WTC11 (cell line): ENCODE measurements at regions not wholly inside any gene's neighbourhood (a gene's known extent, or its start where the extent isn't known, plus 50 kb on each side); places are given as distances from the start of the nearest gene placed in this dataset.

ENCODE experiments used
- ATAC-seq: fragments of 200-7000 bp; cut with Tn5 transposase; 2 replicates; pipeline ENCODE4 v1.10.0; 2021; ENCODE audit warnings: mild to moderate bottlenecking, moderate library complexity
- CTCF ChIA-PET: fragments of 300-600 bp; sonication (Branson Sonifier 250); formaldehyde crosslinking; loops from one replicate; lab custom pipeline; 2021; ENCODE audit warnings: antibody characterized with exemption; lab: Charles Lee
- POLR2A ChIA-PET: fragments of 350-600 bp; sonication (Branson Sonifier 250); formaldehyde crosslinking; loops from one replicate; lab custom pipeline; 2021; ENCODE audit warnings: antibody characterized with exemption; lab: Charles Lee
- DNase-seq: peaks from one replicate; pipeline ENCODE4 v3.0.0; 2021; ENCODE audit warnings: low spot score
- H3K27ac Mint-ChIP-seq: 2 replicates; pipeline ENCODE4 v1.8.0; 2021; ENCODE audit warnings: mixed read lengths
- H3K27me3 Mint-ChIP-seq: 2 replicates; pipeline ENCODE4 v1.8.0; 2021; ENCODE audit warnings: low read depth, mild to moderate bottlenecking, moderate library complexity, mixed read lengths
- H3K36me3 Mint-ChIP-seq: 2 replicates; pipeline ENCODE4 v1.8.0; 2021; ENCODE audit warnings: mixed read lengths
- H3K4me1 Mint-ChIP-seq: 2 replicates; pipeline ENCODE4 v1.8.0; 2022; ENCODE audit warnings: mixed read lengths
- H3K4me3 Mint-ChIP-seq: 2 replicates; pipeline ENCODE4 v1.8.0; 2021; ENCODE audit warnings: mild to moderate bottlenecking, moderate library complexity, mixed read lengths
- H3K9me3 Mint-ChIP-seq: 2 replicates; pipeline ENCODE4 v1.8.0; 2021; ENCODE audit warnings: mixed read lengths
- EMX1 ChIP-seq: fragments of 250-450 bp; sonication (Bioruptor Pico); IDR thresholded peaks from 2 replicates; pipeline ENCODE4 v1.8.0; 2021; ENCODE audit warnings: mild to moderate bottlenecking
- ESRRA ChIP-seq: sonication (generic); formaldehyde crosslinking; IDR thresholded peaks from 2 replicates; pipeline ENCODE4 v1.8.1; 2022; ENCODE audit warnings: mild to moderate bottlenecking, missing genetic modification reagents, borderline replicate concordance
- ETV6 ChIP-seq: sonication (generic); formaldehyde crosslinking; IDR thresholded peaks from 2 replicates; pipeline ENCODE4 v1.8.1; 2022; ENCODE audit warnings: mild to moderate bottlenecking, missing genetic modification reagents
- GTF2I ChIP-seq: fragments of 250-450 bp; sonication (Bioruptor Pico); conservative IDR thresholded peaks from 2 replicates; pipeline ENCODE4 v1.4.0; 2021; ENCODE audit warnings: mild to moderate bottlenecking
- IRF2 ChIP-seq: sonication (generic); formaldehyde crosslinking; IDR thresholded peaks from 2 replicates; pipeline ENCODE4 v1.8.0; 2022; ENCODE audit warnings: low read depth, missing genetic modification reagents, borderline replicate concordance
- MXD4 ChIP-seq: fragments of 250-450 bp; sonication (Bioruptor Pico); IDR thresholded peaks from 2 replicates; pipeline ENCODE4 v1.8.0; 2021; ENCODE audit warnings: mild to moderate bottlenecking, moderate library complexity, borderline replicate concordance
- NFATC4 ChIP-seq: fragments of 250-450 bp; sonication (Bioruptor Pico); IDR thresholded peaks from 2 replicates; pipeline ENCODE4 v1.9.0; 2021; ENCODE audit warnings: mild to moderate bottlenecking
- NFE2L1 ChIP-seq: sonication (generic); formaldehyde crosslinking; IDR thresholded peaks from 2 replicates; pipeline ENCODE4 v1.8.1; 2023; ENCODE audit warnings: missing genetic modification reagents
- NR2C2 ChIP-seq: sonication (generic); formaldehyde crosslinking; IDR thresholded peaks from 2 replicates; pipeline ENCODE4 v1.8.0; 2022; ENCODE audit warnings: mild to moderate bottlenecking, missing genetic modification reagents
- NR3C1 ChIP-seq: sonication (generic); formaldehyde crosslinking; conservative IDR thresholded peaks from 2 replicates; pipeline ENCODE4 v1.8.1; 2023; ENCODE audit warnings: low read depth, mild to moderate bottlenecking, missing genetic modification reagents
- OVOL2 ChIP-seq: fragments of 250-450 bp; sonication (Bioruptor Pico); IDR thresholded peaks from 2 replicates; pipeline ENCODE4 v1.9.0; 2021; ENCODE audit warnings: mild to moderate bottlenecking, borderline replicate concordance
- RELA ChIP-seq: sonication (generic); formaldehyde crosslinking; IDR thresholded peaks from 2 replicates; pipeline ENCODE4 v1.8.1; 2022; ENCODE audit warnings: missing genetic modification reagents, mild to moderate bottlenecking, borderline replicate concordance
- RORB ChIP-seq: fragments of 250-450 bp; sonication (Bioruptor Pico); IDR thresholded peaks from 2 replicates; pipeline ENCODE4 v1.9.0; 2021; ENCODE audit warnings: mild to moderate bottlenecking
- SMAD4 ChIP-seq: sonication (generic); formaldehyde crosslinking; IDR thresholded peaks from 2 replicates; pipeline ENCODE4 v1.8.0; 2022; ENCODE audit warnings: mild to moderate bottlenecking, missing genetic modification reagents
- TCF7 ChIP-seq: sonication (generic); formaldehyde crosslinking; IDR thresholded peaks from 2 replicates; pipeline ENCODE4 v1.8.0; 2022; ENCODE audit warnings: mild to moderate bottlenecking, low read depth, missing genetic modification reagents, moderate library complexity
- TEAD1 ChIP-seq: sonication (generic); formaldehyde crosslinking; IDR thresholded peaks from 2 replicates; pipeline ENCODE4 v1.8.0; 2022; ENCODE audit warnings: mild to moderate bottlenecking, missing genetic modification reagents
- ZNF121 ChIP-seq: sonication (generic); formaldehyde crosslinking; IDR thresholded peaks from 2 replicates; pipeline ENCODE4 v1.8.0; 2023; ENCODE audit warnings: missing genetic modification reagents
- ZNF219 ChIP-seq: sonication (generic); formaldehyde crosslinking; IDR thresholded peaks from 2 replicates; pipeline ENCODE4 v1.8.0; 2023; ENCODE audit warnings: missing genetic modification reagents, mild to moderate bottlenecking, borderline replicate concordance
- ZNF263 ChIP-seq: sonication (generic); formaldehyde crosslinking; IDR thresholded peaks from 2 replicates; pipeline ENCODE4 v1.8.1; 2022; ENCODE audit warnings: low read depth, mild to moderate bottlenecking, moderate library complexity, missing genetic modification reagents
- ZNF317 ChIP-seq: sonication (generic); formaldehyde crosslinking; IDR thresholded peaks from 2 replicates; pipeline ENCODE4 v1.8.1; 2023; ENCODE audit warnings: low read depth, mild to moderate bottlenecking, moderate library complexity, missing genetic modification reagents, borderline replicate concordance
- ZNF396 ChIP-seq: fragments of 250-450 bp; sonication (Bioruptor Pico); IDR thresholded peaks from 2 replicates; pipeline ENCODE4 v1.8.0; 2021; ENCODE audit warnings: mild to moderate bottlenecking, moderate library complexity, borderline replicate concordance
- TF ChIP-seq, protein P1 (sequence below): fragments of 250-450 bp; sonication (Bioruptor Pico); conservative IDR thresholded peaks from 2 replicates; pipeline ENCODE4 v1.9.0; 2021; ENCODE audit warnings: mild to moderate bottlenecking
- TF ChIP-seq, protein P2 (sequence below): sonication (generic); formaldehyde crosslinking; IDR thresholded peaks from 2 replicates; pipeline ENCODE4 v1.8.0; 2022; ENCODE audit warnings: mild to moderate bottlenecking, missing genetic modification reagents
- TF ChIP-seq, protein P3 (sequence below): fragments of 250-450 bp; sonication (Bioruptor Pico); IDR thresholded peaks from 2 replicates; pipeline ENCODE4 v1.9.0; 2021; ENCODE audit warnings: mild to moderate bottlenecking
- TF ChIP-seq, protein P4 (sequence below): sonication (generic); formaldehyde crosslinking; IDR thresholded peaks from 2 replicates; pipeline ENCODE4 v1.8.1; 2023; ENCODE audit warnings: mild to moderate bottlenecking, missing genetic modification reagents
- TF ChIP-seq, protein P5 (sequence below): sonication (generic); formaldehyde crosslinking; IDR thresholded peaks from 2 replicates; pipeline ENCODE4 v1.8.0; 2022; ENCODE audit warnings: mild to moderate bottlenecking, missing genetic modification reagents
- TF ChIP-seq, protein P6 (sequence below): fragments of 250-450 bp; sonication (Bioruptor Pico); IDR thresholded peaks from 2 replicates; pipeline ENCODE4 v1.9.0; 2021; ENCODE audit warnings: mild to moderate bottlenecking

GRCh38 chr3:82261637-82262036, 500.2 kb upstream of the GBE1 start:
- Mint-ChIP-seq H3K27me3 (no peaks in the 10 kb centered on the region), H3K27ac (no peak overlapping the region), H3K9me3 (peaks cover 7% of the 10 kb centered on the region), H3K36me3 (no peaks in the 10 kb centered on the region), H3K4me1 (peaks cover 18% of the 10 kb centered on the region), H3K4me3 (no peak overlapping the region)
- ChIA-PET POLR2A (no interaction called here), CTCF (interaction anchor here (0.8 kb wide), 1 partner anchor 167 kb away, joined by 3 read pairs; no protein-coding TSS in a partner anchor)
- no peak for ATAC-seq
- TF ChIP-seq NFE2L1 (CRISPR knock-in tag) (no peak), NR2C2 (CRISPR knock-in tag) (no peak), RORB (no peak), ZNF317 (CRISPR knock-in tag) (no peak), EMX1 (CRISPR knock-in tag) (no peak), SMAD4 (CRISPR knock-in tag) (no peak), NFATC4 (no peak), GTF2I (CRISPR knock-in tag) (no peak), OVOL2 (CRISPR knock-in tag) (no peak)
- TF ChIP-seq, protein P1, sequence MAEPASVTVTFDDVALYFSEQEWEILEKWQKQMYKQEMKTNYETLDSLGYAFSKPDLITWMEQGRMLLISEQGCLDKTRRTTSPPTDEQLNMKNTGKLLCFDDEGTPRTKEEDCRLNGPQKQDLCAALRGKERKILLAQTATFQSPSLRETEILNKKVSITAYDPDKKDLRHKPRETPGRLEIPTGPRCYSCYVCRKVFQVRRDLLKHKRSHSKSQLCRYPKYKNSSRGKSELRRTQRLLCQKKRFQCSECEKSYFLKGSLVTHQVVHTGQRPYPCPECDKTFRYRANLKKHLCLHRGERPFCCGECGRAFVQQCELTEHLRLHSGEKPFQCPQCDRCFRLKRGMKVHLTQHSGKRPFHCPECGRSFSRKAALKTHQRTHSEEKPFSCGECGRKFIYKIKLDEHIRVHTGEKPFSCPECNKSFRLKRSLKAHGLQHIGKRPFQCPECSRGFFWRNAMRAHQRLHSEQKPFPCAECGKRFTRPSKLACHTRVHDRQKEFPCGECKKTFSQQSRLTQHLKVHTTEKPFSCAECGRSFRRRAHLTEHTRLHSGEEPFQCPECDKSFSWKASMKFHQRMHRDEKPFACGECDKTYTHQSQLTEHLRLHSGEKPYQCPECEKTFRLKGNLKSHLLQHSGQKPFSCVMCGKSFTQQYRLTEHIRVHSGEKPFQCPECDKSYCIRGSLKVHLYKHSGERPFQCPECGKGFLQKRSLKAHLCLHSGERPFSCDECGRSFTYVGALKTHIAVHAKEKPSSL (CRISPR knock-in tag), result no peak
- TF ChIP-seq, protein P2, sequence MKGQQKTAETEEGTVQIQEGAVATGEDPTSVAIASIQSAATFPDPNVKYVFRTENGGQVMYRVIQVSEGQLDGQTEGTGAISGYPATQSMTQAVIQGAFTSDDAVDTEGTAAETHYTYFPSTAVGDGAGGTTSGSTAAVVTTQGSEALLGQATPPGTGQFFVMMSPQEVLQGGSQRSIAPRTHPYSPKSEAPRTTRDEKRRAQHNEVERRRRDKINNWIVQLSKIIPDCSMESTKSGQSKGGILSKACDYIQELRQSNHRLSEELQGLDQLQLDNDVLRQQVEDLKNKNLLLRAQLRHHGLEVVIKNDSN (CRISPR knock-in tag), result no peak
- TF ChIP-seq, protein P3, sequence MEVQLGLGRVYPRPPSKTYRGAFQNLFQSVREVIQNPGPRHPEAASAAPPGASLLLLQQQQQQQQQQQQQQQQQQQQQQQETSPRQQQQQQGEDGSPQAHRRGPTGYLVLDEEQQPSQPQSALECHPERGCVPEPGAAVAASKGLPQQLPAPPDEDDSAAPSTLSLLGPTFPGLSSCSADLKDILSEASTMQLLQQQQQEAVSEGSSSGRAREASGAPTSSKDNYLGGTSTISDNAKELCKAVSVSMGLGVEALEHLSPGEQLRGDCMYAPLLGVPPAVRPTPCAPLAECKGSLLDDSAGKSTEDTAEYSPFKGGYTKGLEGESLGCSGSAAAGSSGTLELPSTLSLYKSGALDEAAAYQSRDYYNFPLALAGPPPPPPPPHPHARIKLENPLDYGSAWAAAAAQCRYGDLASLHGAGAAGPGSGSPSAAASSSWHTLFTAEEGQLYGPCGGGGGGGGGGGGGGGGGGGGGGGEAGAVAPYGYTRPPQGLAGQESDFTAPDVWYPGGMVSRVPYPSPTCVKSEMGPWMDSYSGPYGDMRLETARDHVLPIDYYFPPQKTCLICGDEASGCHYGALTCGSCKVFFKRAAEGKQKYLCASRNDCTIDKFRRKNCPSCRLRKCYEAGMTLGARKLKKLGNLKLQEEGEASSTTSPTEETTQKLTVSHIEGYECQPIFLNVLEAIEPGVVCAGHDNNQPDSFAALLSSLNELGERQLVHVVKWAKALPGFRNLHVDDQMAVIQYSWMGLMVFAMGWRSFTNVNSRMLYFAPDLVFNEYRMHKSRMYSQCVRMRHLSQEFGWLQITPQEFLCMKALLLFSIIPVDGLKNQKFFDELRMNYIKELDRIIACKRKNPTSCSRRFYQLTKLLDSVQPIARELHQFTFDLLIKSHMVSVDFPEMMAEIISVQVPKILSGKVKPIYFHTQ, result no peak
- TF ChIP-seq, protein P4, sequence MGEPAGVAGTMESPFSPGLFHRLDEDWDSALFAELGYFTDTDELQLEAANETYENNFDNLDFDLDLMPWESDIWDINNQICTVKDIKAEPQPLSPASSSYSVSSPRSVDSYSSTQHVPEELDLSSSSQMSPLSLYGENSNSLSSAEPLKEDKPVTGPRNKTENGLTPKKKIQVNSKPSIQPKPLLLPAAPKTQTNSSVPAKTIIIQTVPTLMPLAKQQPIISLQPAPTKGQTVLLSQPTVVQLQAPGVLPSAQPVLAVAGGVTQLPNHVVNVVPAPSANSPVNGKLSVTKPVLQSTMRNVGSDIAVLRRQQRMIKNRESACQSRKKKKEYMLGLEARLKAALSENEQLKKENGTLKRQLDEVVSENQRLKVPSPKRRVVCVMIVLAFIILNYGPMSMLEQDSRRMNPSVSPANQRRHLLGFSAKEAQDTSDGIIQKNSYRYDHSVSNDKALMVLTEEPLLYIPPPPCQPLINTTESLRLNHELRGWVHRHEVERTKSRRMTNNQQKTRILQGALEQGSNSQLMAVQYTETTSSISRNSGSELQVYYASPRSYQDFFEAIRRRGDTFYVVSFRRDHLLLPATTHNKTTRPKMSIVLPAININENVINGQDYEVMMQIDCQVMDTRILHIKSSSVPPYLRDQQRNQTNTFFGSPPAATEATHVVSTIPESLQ (CRISPR knock-in tag), result no peak
- DNase-seq, result no peak

DNA sequence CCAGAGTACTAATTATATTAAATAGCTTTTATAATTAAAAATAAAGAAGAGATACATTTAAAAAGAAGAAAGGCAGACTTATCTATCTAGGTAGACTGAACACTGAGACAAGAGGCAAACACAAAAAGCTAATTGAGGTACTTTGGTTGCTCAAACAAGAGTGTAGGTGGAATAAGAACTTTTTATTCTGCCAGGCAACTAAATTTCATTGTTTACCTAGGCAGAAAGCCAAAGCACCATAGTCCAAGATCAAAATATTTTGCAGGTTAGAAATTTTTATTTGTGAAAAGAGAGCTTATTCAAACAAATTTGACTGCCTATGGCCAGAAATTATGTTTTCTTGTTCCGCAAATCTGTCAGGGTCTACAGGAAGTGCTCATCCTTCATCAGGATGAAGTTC, 499.6 kb upstream of the GBE1 start:
- Mint-ChIP-seq H3K27me3 (no peaks in the 10 kb centered on the region), H3K9me3 (peaks cover 7% of the 10 kb centered on the region), H3K36me3 (no peaks in the 10 kb centered on the region), H3K4me3 (no peak overlapping the region), H3K27ac (no peak overlapping the region), H3K4me1 (peaks cover 18% of the 10 kb centered on the region)
- ATAC-seq (no peak), DNase-seq (no peak)
- ChIA-PET CTCF (interaction anchor here (0.8 kb wide), 1 partner anchor 168 kb away, joined by 3 read pairs; no protein-coding TSS in a partner anchor), POLR2A (no interaction called here)
- TF ChIP-seq ESRRA (CRISPR knock-in tag) (no peak), MXD4 (CRISPR knock-in tag) (no peak), NFE2L1 (CRISPR knock-in tag) (no peak), RELA (CRISPR knock-in tag) (no peak), TEAD1 (CRISPR knock-in tag) (no peak), ZNF121 (CRISPR knock-in tag) (no peak), IRF2 (CRISPR knock-in tag) (no peak), ZNF219 (CRISPR knock-in tag) (no peak), ZNF396 (CRISPR knock-in tag) (no peak), TCF7 (CRISPR knock-in tag) (no peak), ETV6 (CRISPR knock-in tag) (no peak), ZNF317 (CRISPR knock-in tag) (no peak), ZNF263 (CRISPR knock-in tag) (no peak), NR3C1 (CRISPR knock-in tag) (no peak), OVOL2 (CRISPR knock-in tag) (no peak)
- TF ChIP-seq, protein P2 (CRISPR knock-in tag), result no peak
- TF ChIP-seq, protein P5, sequence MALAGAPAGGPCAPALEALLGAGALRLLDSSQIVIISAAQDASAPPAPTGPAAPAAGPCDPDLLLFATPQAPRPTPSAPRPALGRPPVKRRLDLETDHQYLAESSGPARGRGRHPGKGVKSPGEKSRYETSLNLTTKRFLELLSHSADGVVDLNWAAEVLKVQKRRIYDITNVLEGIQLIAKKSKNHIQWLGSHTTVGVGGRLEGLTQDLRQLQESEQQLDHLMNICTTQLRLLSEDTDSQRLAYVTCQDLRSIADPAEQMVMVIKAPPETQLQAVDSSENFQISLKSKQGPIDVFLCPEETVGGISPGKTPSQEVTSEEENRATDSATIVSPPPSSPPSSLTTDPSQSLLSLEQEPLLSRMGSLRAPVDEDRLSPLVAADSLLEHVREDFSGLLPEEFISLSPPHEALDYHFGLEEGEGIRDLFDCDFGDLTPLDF, result no peak
- TF ChIP-seq, protein P6, sequence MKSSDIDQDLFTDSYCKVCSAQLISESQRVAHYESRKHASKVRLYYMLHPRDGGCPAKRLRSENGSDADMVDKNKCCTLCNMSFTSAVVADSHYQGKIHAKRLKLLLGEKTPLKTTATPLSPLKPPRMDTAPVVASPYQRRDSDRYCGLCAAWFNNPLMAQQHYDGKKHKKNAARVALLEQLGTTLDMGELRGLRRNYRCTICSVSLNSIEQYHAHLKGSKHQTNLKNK (CRISPR knock-in tag), result no peak
